Kidney (tissue), 13 donors: ENCODE measurements at regions not wholly inside any gene's neighbourhood (a gene's known extent, or its start where the extent isn't known, plus 50 kb on each side); places are given as distances from the start of the nearest gene placed in this dataset. TPM values are rescaled to one million over a fixed set of nuclear protein-coding genes. Genes with fewer than 3 reads are reported as not detected.

Source experiments
- DNase-seq, 5 donors: peaks; one replicate each; pipeline ENCODE4 v3.0.0-alpha.2; 2013 to 2020
- FAIRE-seq: peaks from 2 replicates; lab custom pipeline; 2012; peaks lifted over from hg19 to GRCh38; lab: Jason Lieb, UNC
- H3K27ac ChIP-seq, 2 donors: one replicate each; pipeline ENCODE4 v1.7.0; 2013; ENCODE audit warnings: low read depth in 2 of 2, low read length in 2 of 2, inconsistent platforms in 1 of 2
- H3K27me3 ChIP-seq: one replicate; pipeline ENCODE4 v1.7.1; 2013; ENCODE audit warnings: low read length, inconsistent platforms; ENCODE audit not compliant: control insufficient read depth, insufficient read depth
- H3K36me3 ChIP-seq, 3 donors: one replicate each; pipeline versions ENCODE4 v1.7.0 to v1.7.1; 2013; ENCODE audit warnings: low read length in 3 of 3, control low read depth in 1 of 3, inconsistent platforms in 1 of 3; ENCODE audit not compliant: insufficient read depth in 3 of 3, control insufficient read depth in 2 of 3
- H3K4me1 ChIP-seq, 3 donors: one replicate each; pipeline versions ENCODE4 v1.7.0 to v1.7.1; 2013; ENCODE audit warnings: low read length in 3 of 3, inconsistent platforms in 1 of 3, low read depth in 1 of 3; ENCODE audit not compliant: control insufficient read depth in 2 of 3, insufficient read depth in 2 of 3
- H3K4me3 ChIP-seq, 3 donors: one replicate each; pipeline versions ENCODE4 v1.7.0 to v1.8.1; 2013; ENCODE audit warnings: low read length in 3 of 3, control low read depth in 1 of 3, inconsistent platforms in 1 of 3
- H3K9ac ChIP-seq, 3 donors: one replicate each; pipeline versions ENCODE4 v1.7.0 to v1.7.1; 2013; ENCODE audit warnings: low read length in 3 of 3, control low read depth in 1 of 3, inconsistent platforms in 1 of 3
- H3K9me3 ChIP-seq, 3 donors: one replicate each; pipeline versions ENCODE4 v1.7.0 to v1.7.1; 2013; ENCODE audit warnings: low read length in 3 of 3, control low read depth in 1 of 3, inconsistent platforms in 1 of 3; ENCODE audit not compliant: control insufficient read depth in 2 of 3, insufficient read depth in 1 of 3
- CTCF ChIP-seq: IDR thresholded peaks from 3 replicates; pipeline ENCODE4 v1.5.1; 2012; ENCODE audit warnings: mild to moderate bottlenecking, moderate library complexity, borderline replicate concordance; ENCODE audit not compliant: insufficient read depth; ENCODE audit errors: extremely low read depth
- intact Hi-C: fragments of 100-400 bp; cut with DNase I; formaldehyde crosslinking; loops from one replicate; pipeline ENCODE4 v1.11.1; 2022
- microRNA-seq: library from miRNA; unstranded; fragments of <30 nt; microRNA quantifications from one replicate; pipeline ENCODE4 v1.2.0, GENCODE V29; 2020
- donor health status: control.
- donor health status: control.
- donor health status: control.
- donor health status: control.
- donor health status: control.
- donor health status: DM: yes; HTN: yes; CAD: no.
- donor health status: Normal renal cell carcinoma (clear cell type).

DNA sequence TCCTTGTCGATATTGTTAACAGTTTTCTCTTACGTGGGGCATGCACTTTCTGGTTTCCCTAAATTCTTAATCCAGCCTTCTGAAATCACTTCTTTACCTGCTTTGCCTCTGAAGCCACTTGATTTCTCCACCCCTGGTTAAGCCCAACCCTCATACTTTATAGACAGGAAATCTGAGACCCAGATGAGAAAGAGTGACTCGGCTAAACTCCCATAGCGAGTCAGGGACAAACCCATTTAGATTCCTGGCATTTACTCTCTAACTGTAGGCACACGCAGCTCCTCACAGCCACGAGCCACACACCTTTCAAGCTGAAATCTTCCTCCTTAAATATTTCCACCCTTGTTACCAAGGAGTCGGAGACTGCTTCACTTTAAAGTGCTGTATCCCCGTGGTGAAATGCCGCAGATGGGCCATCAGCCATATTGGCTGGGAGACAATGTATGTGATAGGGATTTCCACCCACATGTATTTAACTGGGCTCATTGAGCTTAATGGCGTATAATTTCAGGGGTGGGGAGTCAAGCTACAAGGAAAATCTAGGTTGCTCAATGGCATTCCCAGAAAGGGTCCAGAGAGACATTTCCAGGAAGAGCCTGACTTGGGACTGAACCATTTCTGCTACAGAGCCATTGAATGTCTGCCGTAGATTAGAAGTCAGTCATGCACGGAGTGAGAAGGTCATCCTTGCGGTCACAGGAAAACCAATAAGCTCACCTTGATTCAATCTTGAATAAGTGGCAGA lies 49.9 kb upstream of the GRK3 start:
- FAIRE-seq: no peak
- peak in 1 of 5 donors; percentile 21 for DNase-seq
- no peaks in the 10 kb centered on the region for H3K4me1 ChIP-seq
- no peaks in the 10 kb centered on the region for H3K27me3 ChIP-seq
- no peak overlapping the region for H3K9ac ChIP-seq
- no peaks in the 10 kb centered on the region for H3K9me3 ChIP-seq
- H3K36me3 ChIP-seq: peaks cover 0 to 4% (median 4%) of the 10 kb centered on the region in 3 donors
- no peak for TF ChIP-seq CTCF
- no peak overlapping the region for H3K4me3 ChIP-seq
- no peak overlapping the region for H3K27ac ChIP-seq
- intact Hi-C loops: no loop called here

Small RNAs in the stretch of these regions (microRNA-seq; reads per million reads assigned to microRNA genes)
- not detected for gene MIR6817
